Right lobe of liver (tissue), 4 donors: ENCODE measurements at regions not wholly inside any gene's neighbourhood (a gene's known extent, or its start where the extent isn't known, plus 50 kb on each side); places are given as distances from the start of the nearest gene placed in this dataset.

Experiments used
- CTCF ChIP-seq, 4 donors: fragments of 200-600 bp in 3 of 4; fragments of 450-650 bp in 1 of 4; IDR thresholded peaks; one replicate each; pipeline versions ENCODE4 v1.5.1 to v1.8.0; 2016 to 2022; ENCODE audit warnings: antibody characterized with exemption in 4 of 4, mild to moderate bottlenecking in 2 of 4
- POLR2A ChIP-seq: fragments of 450-650 bp; IDR thresholded peaks from one replicate; pipeline ENCODE4 v1.6.1; 2017; ENCODE audit warnings: antibody characterized with exemption, mild to moderate bottlenecking
- donor health status: DM: no; HTN: no; CAD: no.
- donor health status: DM: no; HTN: no; CAD: no.
- donor health status: DM: no; HTN: yes; CAD: no.

GRCh38 chr2:239902749-239903201 lies 122.4 kb downstream of the NDUFA10 start:
- TF ChIP-seq CTCF (IDR thresholded peaks at IDR 0.05) (no peak), POLR2A (no peak)
